GM19397 (cell line): ENCODE measurements at regions not wholly inside any gene's neighbourhood (a gene's known extent, or its start where the extent isn't known, plus 50 kb on each side); places are given as distances from the start of the nearest gene placed in this dataset.

Experiments
- ATAC-seq: cut with Tn5 transposase; IDR thresholded peaks from one replicate; pipeline ENCODE4 v1.9.1; 2021; ENCODE audit warnings: mild to moderate bottlenecking, moderate library complexity; ENCODE audit not compliant: unreplicated experiment

DNA sequence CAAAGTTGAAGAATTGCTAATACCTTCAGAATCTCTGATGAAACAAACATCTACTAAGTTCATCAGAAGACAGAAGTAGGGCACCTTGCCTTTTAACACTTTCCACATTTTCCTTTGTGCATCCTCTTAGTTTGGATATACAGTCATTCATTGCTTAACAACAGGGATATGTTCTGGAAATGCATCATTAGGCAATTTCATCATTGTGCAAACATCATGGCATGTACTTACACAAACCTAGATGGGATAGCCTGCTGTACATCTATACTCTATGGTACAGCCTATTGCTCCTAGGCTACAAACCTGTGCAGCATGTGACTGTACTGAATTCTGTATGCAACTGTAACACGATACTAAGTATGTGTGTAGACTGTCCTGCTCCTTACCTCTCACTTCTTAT lies 169.8 kb downstream of the SUCLA2 start:
- no peak for ATAC-seq

DNA sequence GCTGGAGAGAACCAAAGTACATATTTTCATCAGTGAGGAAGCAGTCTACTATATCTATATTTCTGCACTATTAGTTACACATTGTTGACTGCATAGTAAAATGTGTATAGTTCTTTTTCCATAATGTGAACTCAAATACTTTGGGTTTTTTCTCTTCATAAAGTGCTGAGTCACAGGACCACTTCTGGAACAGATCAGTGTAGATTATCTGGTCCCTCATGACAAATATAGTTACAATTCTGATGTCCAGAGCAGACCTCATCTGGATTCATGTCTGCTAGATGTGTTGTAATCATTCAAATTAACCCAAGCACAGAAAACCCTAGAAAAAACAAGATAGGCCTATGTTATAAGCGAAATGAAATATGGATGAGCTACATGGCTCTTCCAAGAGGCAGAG lies 171.4 kb downstream of the SUCLA2 start:
- ATAC-seq: no peak

- no peak for ATAC-seq
These were observed 174.6 kb downstream of the SUCLA2 start for GRCh38 chr13:47826471-47826870.

DNA sequence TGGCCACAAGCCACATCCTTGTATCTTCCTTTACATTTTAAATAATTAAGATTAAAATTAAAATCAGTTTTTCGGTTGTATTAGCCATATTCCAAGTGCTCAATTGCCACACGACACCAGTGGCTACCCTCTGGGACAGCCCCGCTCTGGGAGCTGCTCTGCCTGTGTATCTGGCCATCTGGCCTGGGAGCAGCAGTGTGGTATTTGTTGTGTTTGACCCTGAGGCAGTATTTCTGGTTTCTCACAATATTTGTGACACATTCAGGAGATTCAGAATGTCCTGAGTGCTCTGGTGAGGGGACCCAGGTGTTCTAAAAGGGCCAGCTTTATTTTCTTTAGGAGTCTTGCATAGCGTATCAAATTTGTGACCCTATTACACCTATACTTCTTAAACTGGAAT lies 179.0 kb downstream of the SUCLA2 start:
- ATAC-seq: no peak

DNA sequence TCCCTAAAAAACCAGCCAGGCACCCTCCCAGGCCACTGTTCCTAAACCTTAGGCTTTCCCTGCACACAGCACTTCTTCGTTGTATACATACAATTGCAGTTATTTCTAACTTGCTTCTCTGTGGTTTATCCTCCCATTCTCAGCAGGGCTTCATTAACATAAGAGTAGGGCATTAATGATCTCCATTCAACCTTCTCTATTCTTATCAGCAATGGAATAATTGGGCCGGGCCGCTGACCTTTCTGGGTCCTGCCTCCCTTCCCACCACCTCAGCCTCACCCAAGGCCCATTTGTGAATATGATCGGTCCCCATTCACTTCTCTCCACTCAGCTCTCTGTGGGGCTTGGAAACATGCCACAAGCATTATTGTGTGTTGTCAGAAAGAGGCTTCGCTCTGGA lies 184.2 kb downstream of the SUCLA2 start:
- ATAC-seq: no peak

GRCh38 chr13:47813718-47814117 lies 187.4 kb downstream of the SUCLA2 start:
- ATAC-seq: no peak

DNA sequence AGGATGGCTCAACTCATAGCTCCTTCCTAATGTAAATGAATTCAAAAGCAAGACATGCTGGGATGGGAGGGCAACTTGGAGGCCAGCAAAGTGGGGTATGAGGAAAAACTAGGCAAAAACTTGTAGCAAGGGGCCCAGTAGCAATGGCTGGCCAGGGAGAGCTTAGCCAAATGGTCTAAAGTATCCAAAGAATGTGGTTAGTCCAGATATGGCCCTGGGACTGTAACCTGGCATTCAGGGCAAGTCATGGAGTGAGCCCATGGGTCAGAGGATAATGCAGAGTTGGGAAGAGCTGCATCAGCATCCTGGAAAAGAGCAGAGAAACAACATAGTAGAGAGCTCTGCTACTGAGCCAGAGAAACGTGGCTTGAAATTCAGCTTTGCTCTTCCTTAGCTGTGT lies 191.7 kb downstream of the SUCLA2 start:
- ATAC-seq: no peak

GRCh38 chr13:47803131-47803530 lies 197.9 kb downstream of the SUCLA2 start:
- no peak for ATAC-seq

DNA sequence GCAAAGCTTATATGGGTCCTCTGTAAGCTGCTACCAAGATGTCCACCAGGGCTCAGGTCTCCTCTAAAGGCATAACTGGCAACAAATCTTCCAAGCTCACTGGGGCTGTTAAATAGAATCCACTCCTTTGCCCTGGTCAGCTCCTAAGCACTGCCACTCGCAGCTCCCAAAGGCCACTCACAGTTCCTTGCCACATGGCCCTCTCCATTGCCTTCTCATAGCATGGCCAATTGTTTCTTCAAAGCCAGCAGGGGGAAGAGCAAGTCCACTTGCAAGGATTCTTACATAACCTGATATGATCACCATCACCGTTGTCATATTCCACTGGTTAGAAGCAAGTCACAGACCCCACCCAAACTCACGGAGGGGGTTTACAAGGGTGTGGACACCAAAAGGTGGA lies 199.5 kb downstream of the SUCLA2 start:
- no peak for ATAC-seq

DNA sequence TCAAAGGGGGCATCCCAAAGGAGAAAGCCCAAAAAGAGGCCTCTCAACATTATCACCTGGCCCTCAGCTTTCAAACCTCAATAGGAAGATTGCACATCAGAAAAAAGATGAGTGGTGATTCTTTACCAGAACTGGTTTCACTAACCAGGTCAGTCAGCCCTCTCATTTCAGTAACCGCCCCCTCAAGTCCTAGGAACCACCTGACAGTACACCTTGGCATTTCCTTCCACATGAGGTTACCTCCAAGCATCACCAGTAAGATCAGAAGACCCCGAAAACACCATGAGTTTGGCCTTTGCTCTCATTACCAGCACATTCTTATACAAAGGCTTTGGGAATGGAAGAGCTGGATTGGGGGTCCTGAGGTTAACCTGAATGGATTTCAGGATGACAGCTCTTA lies 200.5 kb downstream of the SUCLA2 start:
- no peak for ATAC-seq

- ATAC-seq: no peak
These were observed 202.2 kb downstream of the SUCLA2 start for GRCh38 chr13:47798906-47799305.

GRCh38 chr13:47798194-47798593 lies 202.9 kb downstream of the SUCLA2 start:
- no peak for ATAC-seq

- no peak for ATAC-seq
These were observed 204.3 kb downstream of the SUCLA2 start for GRCh38 chr13:47796816-47797215.

DNA sequence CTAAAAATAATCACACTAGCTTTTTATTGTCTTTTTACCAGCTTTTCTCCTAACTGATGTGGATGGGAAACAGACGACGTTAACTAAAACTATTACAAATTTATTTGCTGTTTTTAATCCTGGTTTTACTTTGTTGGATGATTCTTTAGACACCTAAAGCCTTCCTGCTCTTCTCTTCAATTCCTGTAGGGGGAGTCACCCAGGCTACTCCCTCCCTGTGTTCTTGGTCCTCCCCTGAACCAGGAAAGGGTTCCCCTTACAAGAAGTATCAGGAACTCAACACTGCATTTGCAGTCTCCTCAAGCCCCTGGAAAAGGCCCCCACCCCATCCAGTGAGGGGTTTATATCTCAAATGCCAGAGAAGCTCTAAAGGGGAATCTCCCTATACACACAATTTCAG lies 206.1 kb downstream of the SUCLA2 start:
- ATAC-seq: no peak

DNA sequence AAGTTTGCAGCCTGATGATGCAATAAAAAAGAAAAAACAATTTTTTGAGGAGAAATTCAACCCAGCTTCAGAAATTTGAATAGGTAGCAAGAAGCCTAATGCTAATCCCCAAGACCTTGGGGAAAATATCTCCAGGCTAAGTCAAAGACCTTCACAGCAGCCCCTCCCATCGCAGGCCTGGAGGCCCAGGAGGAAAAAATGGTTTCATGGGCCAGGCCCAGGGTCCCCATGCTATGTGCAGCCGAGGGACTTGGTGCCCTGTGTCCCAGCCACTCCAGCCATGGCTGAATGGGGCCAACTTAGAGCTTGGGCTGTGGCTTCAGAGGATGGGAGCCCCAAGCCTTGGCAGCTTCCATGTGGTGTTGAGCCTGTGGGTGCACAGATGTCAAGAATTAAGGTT lies 210.3 kb downstream of the SUCLA2 start:
- no peak for ATAC-seq

GRCh38 chr13:47788844-47789243 lies 212.2 kb downstream of the SUCLA2 start:
- ATAC-seq: no peak

DNA sequence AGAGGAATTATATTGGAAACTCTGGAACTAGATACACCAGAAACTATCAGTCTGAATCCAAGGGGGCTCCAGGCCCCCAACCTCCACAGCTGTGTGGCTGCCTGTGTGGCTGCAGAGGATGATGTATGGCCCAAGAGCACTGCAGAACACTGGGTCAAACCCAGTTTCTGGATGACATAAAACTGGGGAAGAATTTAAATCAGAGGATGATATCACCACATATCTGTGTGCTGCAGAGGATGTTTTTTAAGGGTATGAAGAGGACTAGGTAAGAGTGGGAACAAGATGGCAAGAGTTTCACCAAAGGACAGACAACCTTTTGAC lies 226.4 kb downstream of the SUCLA2 start:
- ATAC-seq: no peak

DNA sequence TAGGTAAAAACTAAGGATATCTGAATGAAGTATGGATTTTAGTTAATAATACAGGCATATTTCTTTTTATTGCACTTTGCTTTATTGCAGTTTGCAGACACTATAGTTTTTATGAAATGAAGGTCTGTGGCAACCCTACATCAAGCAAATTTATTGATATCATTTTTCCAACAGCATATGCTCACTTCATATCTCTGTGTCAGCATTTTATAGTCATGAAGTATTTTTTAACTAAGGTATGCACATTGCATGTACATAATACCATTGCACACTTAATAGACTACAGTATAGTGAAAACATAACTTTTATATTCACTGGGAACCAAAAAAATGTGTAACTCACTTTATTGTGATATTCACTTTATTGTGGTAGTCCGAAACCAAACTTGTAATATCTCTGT lies 236.3 kb downstream of the SUCLA2 start:
- no peak for ATAC-seq

GRCh38 chr13:47757466-47758080 lies 243.5 kb downstream of the SUCLA2 start:
- ATAC-seq: no peak

DNA sequence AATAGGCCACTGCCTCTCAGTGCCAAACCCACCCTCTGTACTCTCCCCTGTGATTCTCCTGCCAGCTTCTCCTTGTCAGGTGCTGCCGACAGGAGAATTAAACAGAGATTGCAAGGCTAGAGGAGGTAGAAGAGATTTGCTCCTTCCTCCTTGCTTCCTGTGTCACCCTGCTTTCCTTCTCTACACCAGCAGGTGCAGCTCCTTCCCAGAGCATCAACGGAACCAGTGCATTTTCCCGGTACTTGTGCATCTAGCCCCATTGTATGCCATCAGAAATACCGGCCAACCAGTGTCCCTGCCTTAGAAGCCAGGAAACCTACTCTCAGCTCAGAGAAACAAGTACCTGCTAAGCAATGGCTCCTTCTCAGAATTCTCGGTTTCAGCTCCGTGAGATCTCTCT lies 253.2 kb downstream of the SUCLA2 start:
- no peak for ATAC-seq

DNA sequence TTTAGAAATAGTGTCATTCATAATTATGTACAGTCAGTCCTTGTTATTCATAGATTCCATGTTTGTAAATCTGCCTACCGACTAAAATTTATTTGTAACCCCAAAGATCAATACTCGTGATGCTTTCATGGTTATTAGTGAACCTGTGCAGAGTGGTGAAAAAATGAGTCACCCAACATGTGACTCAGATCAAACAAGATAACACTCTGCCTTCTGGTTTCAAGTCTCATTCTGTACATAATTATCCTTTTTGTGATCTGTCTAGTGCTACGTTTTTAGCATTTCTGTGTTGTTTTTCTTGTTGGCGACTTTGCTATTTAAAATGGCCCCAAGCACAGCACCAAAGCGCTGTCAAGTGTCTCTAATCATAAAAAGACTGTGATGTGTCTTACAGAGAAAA lies 274.7 kb downstream of the SUCLA2 start:
- no peak for ATAC-seq

DNA sequence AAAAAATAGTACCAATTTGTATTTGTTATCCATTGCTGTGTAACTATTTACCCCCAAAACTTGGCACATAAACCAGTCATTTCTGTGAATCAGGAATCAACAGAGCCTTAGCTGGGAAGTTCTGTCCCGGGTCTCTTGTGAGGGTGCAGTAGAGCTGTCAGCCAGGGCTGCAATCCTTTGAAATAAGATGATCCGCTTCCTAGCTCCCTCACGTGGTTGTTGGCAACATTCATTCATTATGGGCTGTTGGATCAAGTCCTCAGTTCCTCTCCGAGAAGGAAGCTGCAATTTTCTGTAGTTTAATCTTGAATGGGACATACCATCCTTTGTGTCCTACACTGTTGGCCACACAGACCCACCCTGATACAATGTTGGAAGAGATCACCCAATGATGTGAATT lies 277.2 kb downstream of the SUCLA2 start:
- no peak for ATAC-seq

DNA sequence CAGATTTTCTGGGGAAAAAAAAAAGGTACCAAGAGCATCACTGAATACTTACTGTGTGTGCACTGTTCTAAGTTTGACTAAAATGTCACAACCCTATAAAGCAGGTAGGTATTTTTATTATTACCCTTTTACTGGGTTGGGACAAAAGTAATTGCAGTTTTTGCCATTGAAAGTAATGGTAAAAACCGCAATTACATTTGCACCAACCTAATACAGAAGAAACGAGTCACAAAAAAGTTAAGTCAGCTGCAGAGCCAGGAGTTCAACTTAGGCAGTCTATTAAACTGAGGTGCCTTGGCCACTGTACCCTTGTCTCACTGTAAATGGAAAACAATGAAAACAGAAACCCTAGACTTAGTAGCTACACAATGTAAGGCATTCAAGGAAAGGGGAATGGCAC lies 281.9 kb downstream of the SUCLA2 start:
- no peak for ATAC-seq

DNA sequence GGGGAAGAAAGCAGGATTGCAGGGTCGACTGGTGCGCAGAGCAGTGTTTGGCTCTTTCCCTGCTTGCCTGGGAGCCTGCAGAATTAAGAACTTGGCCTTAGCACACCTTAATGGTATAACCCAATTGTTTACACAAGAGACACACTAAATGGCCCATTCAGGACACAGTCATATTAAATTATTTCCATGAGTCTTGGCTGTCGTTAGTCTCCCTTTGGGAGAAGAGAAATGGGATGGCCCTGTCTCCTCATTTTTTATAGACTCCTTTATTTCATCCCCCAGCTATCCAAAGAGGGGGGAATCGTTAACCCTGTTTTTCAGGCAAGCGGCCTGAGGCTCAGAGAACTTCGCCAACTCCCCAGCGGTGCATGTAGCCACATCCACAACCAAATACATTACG lies 282.5 kb downstream of the SUCLA2 start:
- no peak for ATAC-seq
